DND-41 (cell line): ENCODE measurements at regions not wholly inside any gene's neighbourhood (a gene's known extent, or its start where the extent isn't known, plus 50 kb on each side); places are given as distances from the start of the nearest gene placed in this dataset.

Experiments used
- EZH2 ChIP-seq: IDR thresholded peaks from 3 replicates; pipeline ENCODE4 v1.6.1; 2012; ENCODE audit warnings: borderline replicate concordance, low read depth, mild to moderate bottlenecking, moderate library complexity, low read length, inconsistent platforms; ENCODE audit not compliant: severe bottlenecking
- TF ChIP-seq, protein P1 (sequence below): IDR thresholded peaks from 2 replicates; pipeline ENCODE4 v1.5.1; 2012; ENCODE audit warnings: borderline replicate concordance, low read length, moderate library complexity, mild to moderate bottlenecking; ENCODE audit not compliant: poor library complexity, severe bottlenecking; ENCODE audit errors: extremely low read depth

DNA sequence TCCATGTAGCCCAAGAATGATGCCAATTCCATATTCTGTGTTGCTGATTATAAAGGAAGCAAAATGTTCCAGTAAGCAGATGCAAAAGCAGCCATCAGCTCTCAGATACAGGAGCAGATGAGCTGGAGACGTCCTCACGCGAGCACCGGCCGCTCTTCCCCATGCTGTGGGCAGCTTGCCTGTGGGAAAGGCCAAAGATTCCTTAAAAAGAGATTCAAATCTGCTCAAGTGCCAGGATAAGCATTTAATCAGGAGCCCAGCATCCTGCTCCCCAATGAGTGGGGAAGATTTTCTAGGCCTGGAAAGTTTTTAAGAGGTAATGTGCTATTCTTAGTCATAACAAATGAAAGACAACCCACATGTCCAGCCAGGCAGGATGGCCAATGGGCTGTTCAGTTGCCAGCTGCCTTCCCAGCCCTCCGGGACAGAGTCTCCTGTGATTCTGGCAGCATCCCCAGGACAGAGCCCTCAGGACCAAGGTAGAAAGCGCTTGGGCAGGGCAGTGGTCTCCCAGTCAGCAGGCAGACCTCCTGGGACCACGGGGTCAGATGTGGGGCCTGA lies 108.2 kb upstream of the TMPRSS2 start:
- TF ChIP-seq, protein P1, sequence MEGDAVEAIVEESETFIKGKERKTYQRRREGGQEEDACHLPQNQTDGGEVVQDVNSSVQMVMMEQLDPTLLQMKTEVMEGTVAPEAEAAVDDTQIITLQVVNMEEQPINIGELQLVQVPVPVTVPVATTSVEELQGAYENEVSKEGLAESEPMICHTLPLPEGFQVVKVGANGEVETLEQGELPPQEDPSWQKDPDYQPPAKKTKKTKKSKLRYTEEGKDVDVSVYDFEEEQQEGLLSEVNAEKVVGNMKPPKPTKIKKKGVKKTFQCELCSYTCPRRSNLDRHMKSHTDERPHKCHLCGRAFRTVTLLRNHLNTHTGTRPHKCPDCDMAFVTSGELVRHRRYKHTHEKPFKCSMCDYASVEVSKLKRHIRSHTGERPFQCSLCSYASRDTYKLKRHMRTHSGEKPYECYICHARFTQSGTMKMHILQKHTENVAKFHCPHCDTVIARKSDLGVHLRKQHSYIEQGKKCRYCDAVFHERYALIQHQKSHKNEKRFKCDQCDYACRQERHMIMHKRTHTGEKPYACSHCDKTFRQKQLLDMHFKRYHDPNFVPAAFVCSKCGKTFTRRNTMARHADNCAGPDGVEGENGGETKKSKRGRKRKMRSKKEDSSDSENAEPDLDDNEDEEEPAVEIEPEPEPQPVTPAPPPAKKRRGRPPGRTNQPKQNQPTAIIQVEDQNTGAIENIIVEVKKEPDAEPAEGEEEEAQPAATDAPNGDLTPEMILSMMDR = no peak
- no peak for TF ChIP-seq EZH2
